Calu3 (cell line): ENCODE measurements at regions not wholly inside any gene's neighbourhood (a gene's known extent, or its start where the extent isn't known, plus 50 kb on each side); places are given as distances from the start of the nearest gene placed in this dataset.

Experiments used
- BruUV-seq: library from RNA; stranded (reverse); fragments of 400-500 nt; replicated peaks from 2 replicates; lab custom pipeline; 2021; lab: Mats Ljungman, UMichigan
- CTCF ChIA-PET: fragments of 300-600 bp; sonication (Branson Sonifier 250); formaldehyde crosslinking; loops from one replicate; lab custom pipeline; 2022; ENCODE audit warnings: antibody characterized with exemption; lab: Charles Lee
- DNase-seq: peaks from one replicate; pipeline ENCODE4 v3.0.0; 2022
- H3K27ac Mint-ChIP-seq: one replicate; pipeline ENCODE4 v1.8.0; 2022; ENCODE audit warnings: mixed read lengths; ENCODE audit not compliant: unreplicated experiment
- H3K27me3 Mint-ChIP-seq: one replicate; pipeline ENCODE4 v1.8.0; 2022; ENCODE audit warnings: mixed read lengths; ENCODE audit not compliant: unreplicated experiment
- H3K36me3 Mint-ChIP-seq: one replicate; pipeline ENCODE4 v1.8.0; 2022; ENCODE audit warnings: mild to moderate bottlenecking, moderate library complexity, mixed read lengths; ENCODE audit not compliant: insufficient read depth, unreplicated experiment
- H3K4me1 Mint-ChIP-seq: one replicate; pipeline ENCODE4 v1.8.0; 2022; ENCODE audit warnings: mild to moderate bottlenecking, low read depth, mixed read lengths; ENCODE audit not compliant: unreplicated experiment
- H3K4me3 Mint-ChIP-seq: one replicate; pipeline ENCODE4 v1.8.0; 2022; ENCODE audit warnings: mild to moderate bottlenecking, low read depth, moderate library complexity, mixed read lengths; ENCODE audit not compliant: unreplicated experiment
- H3K9me3 Mint-ChIP-seq: one replicate; pipeline ENCODE4 v1.8.0; 2022; ENCODE audit warnings: low read depth, mixed read lengths; ENCODE audit not compliant: unreplicated experiment
- intact Hi-C: fragments of 100-400 bp; cut with micrococcal nuclease; formaldehyde crosslinking; loops from one replicate; pipeline ENCODE4 v1.10.0; 2022; ENCODE audit not compliant: unreplicated experiment
- TF ChIP-seq, protein P1 (sequence below): fragments of 200-600 bp; IDR thresholded peaks from one replicate; pipeline ENCODE4 v1.8.0; 2022; ENCODE audit warnings: antibody characterized with exemption; ENCODE audit not compliant: unreplicated experiment

DNA sequence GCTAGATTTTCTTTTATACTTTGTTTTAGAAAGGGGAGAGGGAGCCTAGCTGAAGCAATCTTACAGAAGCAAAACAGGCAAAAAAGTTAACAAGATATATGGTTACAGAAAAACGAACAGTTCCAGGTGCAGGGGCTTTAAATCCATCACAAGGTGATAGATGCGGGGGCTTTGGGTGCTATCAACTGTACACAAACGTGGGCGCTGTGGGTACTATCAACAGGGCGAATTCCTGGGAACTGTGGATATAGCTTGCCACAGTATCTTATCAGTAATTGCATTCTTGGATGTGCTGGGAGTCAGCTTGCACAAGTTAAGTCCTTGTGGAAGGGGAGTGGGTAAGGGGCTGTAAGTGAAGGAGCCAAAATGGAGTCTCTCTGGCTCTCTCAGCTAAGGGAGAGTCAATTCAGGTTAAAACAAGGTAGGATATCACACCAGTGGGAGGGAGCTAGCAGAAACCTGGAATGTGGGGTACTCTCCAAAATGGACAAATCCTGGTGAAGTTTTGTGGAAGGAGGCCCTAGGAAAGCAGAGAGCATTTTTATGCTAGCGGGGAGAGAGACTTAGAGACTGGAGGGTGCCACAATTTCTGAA is 325.8 kb upstream of the SPHKAP start:
- intact Hi-C loops = no loop called here
- Mint-ChIP-seq H3K4me3 (no peak overlapping the region), H3K36me3 (no peaks in the 10 kb centered on the region), H3K4me1 (no peaks in the 10 kb centered on the region), H3K9me3 (peaks cover 5% of the 10 kb centered on the region), H3K27ac (no peak overlapping the region), H3K27me3 (no peaks in the 10 kb centered on the region)
- TF ChIP-seq, protein P1, sequence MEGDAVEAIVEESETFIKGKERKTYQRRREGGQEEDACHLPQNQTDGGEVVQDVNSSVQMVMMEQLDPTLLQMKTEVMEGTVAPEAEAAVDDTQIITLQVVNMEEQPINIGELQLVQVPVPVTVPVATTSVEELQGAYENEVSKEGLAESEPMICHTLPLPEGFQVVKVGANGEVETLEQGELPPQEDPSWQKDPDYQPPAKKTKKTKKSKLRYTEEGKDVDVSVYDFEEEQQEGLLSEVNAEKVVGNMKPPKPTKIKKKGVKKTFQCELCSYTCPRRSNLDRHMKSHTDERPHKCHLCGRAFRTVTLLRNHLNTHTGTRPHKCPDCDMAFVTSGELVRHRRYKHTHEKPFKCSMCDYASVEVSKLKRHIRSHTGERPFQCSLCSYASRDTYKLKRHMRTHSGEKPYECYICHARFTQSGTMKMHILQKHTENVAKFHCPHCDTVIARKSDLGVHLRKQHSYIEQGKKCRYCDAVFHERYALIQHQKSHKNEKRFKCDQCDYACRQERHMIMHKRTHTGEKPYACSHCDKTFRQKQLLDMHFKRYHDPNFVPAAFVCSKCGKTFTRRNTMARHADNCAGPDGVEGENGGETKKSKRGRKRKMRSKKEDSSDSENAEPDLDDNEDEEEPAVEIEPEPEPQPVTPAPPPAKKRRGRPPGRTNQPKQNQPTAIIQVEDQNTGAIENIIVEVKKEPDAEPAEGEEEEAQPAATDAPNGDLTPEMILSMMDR = no peak
- DNase-seq = no peak
- BruUV-seq = no TSS peak
- CTCF ChIA-PET = no interaction called here

DNA sequence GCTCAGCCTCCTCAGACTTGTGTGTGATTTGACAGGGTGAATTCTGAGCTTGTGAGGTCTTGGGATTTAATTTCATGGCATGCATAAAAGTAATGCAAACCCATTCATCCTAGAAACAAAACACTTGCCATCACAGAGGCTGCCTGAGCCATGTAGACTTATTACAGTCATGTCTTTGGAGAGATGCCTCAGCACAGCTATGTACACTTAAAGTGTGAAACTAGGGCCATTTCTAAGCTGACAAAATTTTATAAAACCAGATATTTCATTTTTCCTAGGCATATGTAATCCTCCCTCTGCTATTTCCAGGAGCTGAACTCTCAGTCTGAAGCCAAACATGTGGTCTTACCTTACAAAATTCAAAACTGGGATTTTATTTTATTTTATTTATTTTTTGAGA is 322.2 kb upstream of the SPHKAP start:
- H3K9me3 Mint-ChIP-seq = peaks cover 7% of the 10 kb centered on the region
- no peak overlapping the region for H3K4me3 Mint-ChIP-seq
- intact Hi-C loops = no loop called here
- H3K27me3 Mint-ChIP-seq = no peaks in the 10 kb centered on the region
- H3K4me1 Mint-ChIP-seq = no peaks in the 10 kb centered on the region
- H3K36me3 Mint-ChIP-seq = no peaks in the 10 kb centered on the region
- DNase-seq = no peak
- BruUV-seq = no TSS peak
- no peak overlapping the region for H3K27ac Mint-ChIP-seq
- CTCF ChIA-PET = interaction anchor here (0.8 kb wide), 1 partner anchor 12 kb away, joined by 3 read pairs; no protein-coding TSS in a partner anchor
- TF ChIP-seq, protein P1 = no peak

DNA sequence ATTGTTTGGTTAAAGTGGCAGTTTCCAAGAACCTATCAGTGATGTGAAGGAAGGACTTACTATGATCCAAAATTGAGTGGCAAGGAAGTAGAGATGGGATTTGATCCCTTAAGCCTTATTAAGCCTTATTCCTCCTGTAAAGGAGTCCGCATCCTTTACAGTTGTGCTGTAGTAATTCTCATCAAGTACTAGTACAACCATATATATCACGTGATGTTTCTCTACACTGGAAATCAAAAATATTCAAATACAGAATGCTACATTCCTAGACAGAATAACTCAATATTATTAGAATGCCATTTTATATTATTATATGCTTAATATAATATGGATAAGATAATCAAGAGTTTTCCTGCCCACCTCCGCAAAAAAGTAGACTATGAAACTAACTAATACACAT is 312.4 kb upstream of the SPHKAP start:
- Mint-ChIP-seq H3K36me3 (no peaks in the 10 kb centered on the region), H3K9me3 (peaks cover 4% of the 10 kb centered on the region), H3K27me3 (no peaks in the 10 kb centered on the region), H3K4me1 (no peaks in the 10 kb centered on the region), H3K27ac (no peak overlapping the region), H3K4me3 (no peak overlapping the region)
- BruUV-seq = no TSS peak
- TF ChIP-seq, protein P1 = no peak
- DNase-seq = no peak
- CTCF ChIA-PET = no interaction called here
- intact Hi-C loops = no loop called here

DNA sequence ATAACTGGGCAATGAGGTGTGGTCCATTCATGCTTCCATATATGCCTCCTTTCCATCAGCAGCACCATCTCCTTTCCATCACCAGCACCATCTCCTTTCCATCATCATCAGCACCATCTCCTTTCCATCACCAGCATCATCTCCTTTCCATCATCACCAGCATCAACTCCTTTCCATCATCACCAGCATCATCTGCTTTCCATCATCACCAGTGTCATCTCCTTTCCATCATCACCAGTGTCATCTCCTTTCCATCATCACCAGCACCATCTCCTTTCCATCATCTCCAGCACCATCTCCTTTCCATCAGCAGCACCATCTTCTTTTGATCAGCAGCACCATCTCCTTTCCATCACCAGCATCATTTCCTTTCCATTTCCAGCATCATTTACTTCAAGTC is 297.5 kb upstream of the SPHKAP start:
- no peak for DNase-seq
- H3K4me3 Mint-ChIP-seq = no peak overlapping the region
- CTCF ChIA-PET = no interaction called here
- TF ChIP-seq, protein P1 = no peak
- H3K4me1 Mint-ChIP-seq = no peaks in the 10 kb centered on the region
- BruUV-seq = no TSS peak
- H3K27me3 Mint-ChIP-seq = no peaks in the 10 kb centered on the region
- no peak overlapping the region for H3K27ac Mint-ChIP-seq
- no peaks in the 10 kb centered on the region for H3K36me3 Mint-ChIP-seq
- intact Hi-C loops = no loop called here
- H3K9me3 Mint-ChIP-seq = peaks cover 7% of the 10 kb centered on the region
